ENCODE measurements at regions not wholly inside any gene's neighbourhood (a gene's known extent, or its start where the extent isn't known, plus 50 kb on each side); places are given as distances from the start of the nearest gene placed in this dataset.

- Histone ChIP-seq H3K36me3 (ENCODE audit: insufficient read depth, low read length) (no peaks in the 10 kb centered on the region), H3K4me3 (ENCODE audit: low read length, poor library complexity, severe bottlenecking) (no peak overlapping the region), H3K9me3 (ENCODE audit: insufficient read depth, low read depth, low read length) (no peaks in the 10 kb centered on the region), H3K9ac (ENCODE audit: low read depth, low read length, poor library complexity, severe bottlenecking) (no peak overlapping the region), H3K4me1 (ENCODE audit: insufficient read depth, low read length, poor library complexity, severe bottlenecking) (peaks cover 3% of the 10 kb centered on the region), H3K27me3 (ENCODE audit: insufficient read depth, low read length, poor library complexity, severe bottlenecking) (no peaks in the 10 kb centered on the region), H3F3A (ENCODE audit: low read depth) (no peaks in the 10 kb centered on the region), H2AFZ (ENCODE audit: low read length) (no peak overlapping the region), H3K9me2 (replicated peaks; ENCODE audit: low read depth, low read length) (no peaks in the 10 kb centered on the region), H3K4me2 (ENCODE audit: low read depth, low read length, poor library complexity, severe bottlenecking) (no peak overlapping the region), H4K20me1 (ENCODE audit: insufficient read depth, low read length, poor library complexity, severe bottlenecking) (no peaks in the 10 kb centered on the region), H3K79me2 (ENCODE audit: insufficient read depth, low read length) (no peaks in the 10 kb centered on the region)
- no peak for TF ChIP-seq CTCF (conservative IDR thresholded peaks at IDR 0.05; ENCODE audit: low read length)
- no peak for TF ChIP-seq EZH2phosphoT487 (IDR thresholded peaks at IDR 0.05; ENCODE audit: borderline replicate concordance)
Measured at GRCh38 chr9:95645579-95645978, 128.8 kb upstream of the PTCH1 start.

- Histone ChIP-seq H3K36me3 (ENCODE audit: insufficient read depth, low read length) (no peaks in the 10 kb centered on the region), H3K79me2 (ENCODE audit: insufficient read depth, low read length) (no peaks in the 10 kb centered on the region), H3K9me2 (replicated peaks; ENCODE audit: low read depth, low read length) (no peaks in the 10 kb centered on the region), H3K4me2 (ENCODE audit: low read depth, low read length, poor library complexity, severe bottlenecking) (no peak overlapping the region), H3F3A (ENCODE audit: low read depth) (no peaks in the 10 kb centered on the region), H2AFZ (ENCODE audit: low read length) (no peak overlapping the region), H4K20me1 (ENCODE audit: insufficient read depth, low read length, poor library complexity, severe bottlenecking) (no peaks in the 10 kb centered on the region), H3K4me3 (ENCODE audit: low read length, poor library complexity, severe bottlenecking) (no peak overlapping the region), H3K27me3 (ENCODE audit: insufficient read depth, low read length, poor library complexity, severe bottlenecking) (no peaks in the 10 kb centered on the region), H3K9me3 (ENCODE audit: insufficient read depth, low read depth, low read length) (no peaks in the 10 kb centered on the region), H3K4me1 (ENCODE audit: insufficient read depth, low read length, poor library complexity, severe bottlenecking) (peaks cover 3% of the 10 kb centered on the region), H3K9ac (ENCODE audit: low read depth, low read length, poor library complexity, severe bottlenecking) (no peak overlapping the region)
- no peak for TF ChIP-seq CTCF (conservative IDR thresholded peaks at IDR 0.05; ENCODE audit: low read length)
- no peak for TF ChIP-seq EZH2phosphoT487 (IDR thresholded peaks at IDR 0.05; ENCODE audit: borderline replicate concordance)
Measured at GRCh38 chr9:95644377-95644776, 127.6 kb upstream of the PTCH1 start.

- Histone ChIP-seq H3K4me1 (ENCODE audit: insufficient read depth, low read length, poor library complexity, severe bottlenecking) (peaks cover 3% of the 10 kb centered on the region), H3K9me3 (ENCODE audit: insufficient read depth, low read depth, low read length) (no peaks in the 10 kb centered on the region)
- no peak for TF ChIP-seq CTCF (conservative IDR thresholded peaks at IDR 0.05; ENCODE audit: low read length)
- no peak for TF ChIP-seq EZH2phosphoT487 (IDR thresholded peaks at IDR 0.05; ENCODE audit: borderline replicate concordance)
Measured at GRCh38 chr9:95643619-95644018, 126.8 kb upstream of the PTCH1 start.

More at GRCh38 chr9:95643619-95644018, 126.8 kb upstream of the PTCH1 start:
- Histone ChIP-seq H3K4me3 (ENCODE audit: low read length, poor library complexity, severe bottlenecking) (no peak overlapping the region), H3K36me3 (ENCODE audit: insufficient read depth, low read length) (no peaks in the 10 kb centered on the region), H3K4me2 (ENCODE audit: low read depth, low read length, poor library complexity, severe bottlenecking) (no peak overlapping the region), H3F3A (ENCODE audit: low read depth) (no peaks in the 10 kb centered on the region), H4K20me1 (ENCODE audit: insufficient read depth, low read length, poor library complexity, severe bottlenecking) (no peaks in the 10 kb centered on the region), H3K79me2 (ENCODE audit: insufficient read depth, low read length) (no peaks in the 10 kb centered on the region), H3K9ac (ENCODE audit: low read depth, low read length, poor library complexity, severe bottlenecking) (no peak overlapping the region), H3K27me3 (ENCODE audit: insufficient read depth, low read length, poor library complexity, severe bottlenecking) (no peaks in the 10 kb centered on the region), H3K9me2 (replicated peaks; ENCODE audit: low read depth, low read length) (no peaks in the 10 kb centered on the region), H2AFZ (ENCODE audit: low read length) (no peak overlapping the region)
